HepG2 (cell line): ENCODE measurements at regions not wholly inside any gene's neighbourhood (a gene's known extent, or its start where the extent isn't known, plus 50 kb on each side); places are given as distances from the start of the nearest gene placed in this dataset.

ENCODE experiments used
- ATAC-seq: fragments of 200-7000 bp; cut with Tn5 transposase; 3 replicates; pipeline ENCODE4 v1.9.1; 2020; ENCODE audit warnings: mild to moderate bottlenecking, moderate library complexity
- BruUV-seq: library from RNA; stranded (reverse); fragments of 400-500 nt; replicated peaks from 2 replicates; lab custom pipeline; 2021; lab: Mats Ljungman, UMichigan
- CTCF ChIA-PET: fragments of 300-600 bp; formaldehyde crosslinking; extraction: SDS; loops from one replicate; lab custom pipeline; 2021; ENCODE audit warnings: low total read pairs, inconsistent platforms, low intra/inter-chr PET ratio; lab: Yijun Ruan, JAX
- POLR2A ChIA-PET: fragments of 350-600 bp; sonication (Branson Sonifier 250); formaldehyde crosslinking; loops from one replicate; lab custom pipeline; 2020; ENCODE audit warnings: antibody characterized with exemption, inconsistent platforms; lab: Yijun Ruan, JAX
- DNase-seq: peaks from one replicate; pipeline ENCODE4 v3.0.0-alpha.2; 2015; ENCODE audit warnings: low spot score
- FAIRE-seq: peaks from 3 replicates; lab custom pipeline; 2011; peaks lifted over from hg19 to GRCh38; lab: Jason Lieb, UNC
- H2AFZ ChIP-seq: one replicate; pipeline ENCODE4 v1.6.1; 2011; ENCODE audit warnings: low read length, inconsistent platforms
- H3K27ac ChIP-seq: fragments of 300-600 bp; 3 replicates; pipeline ENCODE4 v1.8.0; 2011; ENCODE audit warnings: mixed run types, mild to moderate bottlenecking, mixed read lengths, low read length, inconsistent platforms; ENCODE audit not compliant: insufficient read depth; ENCODE audit errors: extremely low read length
- H3K27me3 ChIP-seq, 2 experiments: fragments of 200-600 bp in 1 of 2; 2 replicates in 1 of 2; 3 replicates in 1 of 2; pipeline versions ENCODE4 v1.6.0 to v1.8.0; 2011; ENCODE audit warnings: low read length in 2 of 2, mild to moderate bottlenecking in 2 of 2, moderate library complexity in 2 of 2, inconsistent platforms in 1 of 2; ENCODE audit not compliant: insufficient read depth in 2 of 2, control insufficient read depth in 1 of 2
- H3K36me3 ChIP-seq, 2 experiments: fragments of 200-600 bp in 1 of 2; replicated peaks in 1 of 2; 2 replicates in 1 of 2; 3 replicates in 1 of 2; pipeline versions ENCODE4 v1.5.1 to v1.8.0; 2011; ENCODE audit warnings: low read length in 2 of 2, inconsistent platforms in 1 of 2; ENCODE audit not compliant: insufficient read depth in 2 of 2, control insufficient read depth in 1 of 2
- H3K4me1 ChIP-seq: 2 replicates; pipeline ENCODE4 v1.5.1; 2012; ENCODE audit warnings: low read length, inconsistent platforms; ENCODE audit not compliant: insufficient read depth
- H3K4me2 ChIP-seq: 2 replicates; pipeline ENCODE4 v1.6.0; 2011; ENCODE audit warnings: low read depth, low read length, inconsistent platforms
- H3K4me3 ChIP-seq, 3 experiments: fragments of 200-600 bp in 1 of 3; sonication (generic), shearing (Covaris generic) in 1 of 3; replicated peaks in 1 of 3; 2 replicates each; pipeline ENCODE4 v1.5.1; 2011 to 2016; ENCODE audit warnings: low read length in 3 of 3, inconsistent platforms in 2 of 3, low read depth in 2 of 3, mild to moderate bottlenecking in 2 of 3, control low read depth in 1 of 3, mixed read lengths in 1 of 3; ENCODE audit not compliant: insufficient read depth in 1 of 3
- H3K79me2 ChIP-seq: one replicate; pipeline ENCODE4 v1.6.1; 2011; ENCODE audit warnings: low read length, inconsistent platforms; ENCODE audit not compliant: insufficient read depth
- H3K9ac ChIP-seq: 2 replicates; pipeline ENCODE4 v1.6.0; 2011; ENCODE audit warnings: mild to moderate bottlenecking, low read depth, low read length, inconsistent platforms; ENCODE audit not compliant: insufficient read depth
- H3K9me3 ChIP-seq: 2 replicates; pipeline ENCODE4 v1.5.1; 2012; ENCODE audit warnings: mild to moderate bottlenecking, low read length
- H4K20me1 ChIP-seq: 2 replicates; pipeline ENCODE4 v1.6.0; 2011; ENCODE audit warnings: inconsistent platforms, mild to moderate bottlenecking, low read length, moderate library complexity; ENCODE audit not compliant: insufficient read depth
- EEA1 ChIP-seq: sonication (generic); formaldehyde crosslinking; IDR thresholded peaks from 2 replicates; pipeline ENCODE4 v1.5.1; 2020; ENCODE audit warnings: mild to moderate bottlenecking, missing genetic modification reagents, borderline replicate concordance
- FOXK1 ChIP-seq: sonication (generic); formaldehyde crosslinking; IDR thresholded peaks from 2 replicates; pipeline ENCODE4 v1.4.0; 2020; ENCODE audit warnings: low read depth, missing genetic modification reagents, borderline replicate concordance
- FOXO1 ChIP-seq: sonication (generic); formaldehyde crosslinking; IDR thresholded peaks from 2 replicates; pipeline ENCODE4 v1.4.0; 2020; ENCODE audit warnings: missing genetic modification reagents
- HNRNPK ChIP-seq: fragments of 200-400 bp; formaldehyde crosslinking; IDR thresholded peaks from 2 replicates; pipeline ENCODE4 v1.6.1; 2018; ENCODE audit warnings: low read length, low read depth, moderate library complexity, mild to moderate bottlenecking; ENCODE audit not compliant: poor library complexity, severe bottlenecking
- MAZ ChIP-seq, 2 experiments: sonication (generic) in 1 of 2; formaldehyde crosslinking in 1 of 2; IDR thresholded peaks; 2 replicates each; pipeline versions ENCODE4 v1.5.0 to v1.6.1; 2012 to 2020; ENCODE audit warnings: low read depth in 2 of 2, mild to moderate bottlenecking in 2 of 2, borderline replicate concordance in 1 of 2, improper control_type of control experiment in 1 of 2, low read length in 1 of 2, missing genetic modification reagents in 1 of 2, moderate library complexity in 1 of 2
- NCOR1 ChIP-seq: fragments of 200-600 bp; sonication (generic); IDR thresholded peaks from 2 replicates; pipeline ENCODE4 v1.7.0; 2017; ENCODE audit warnings: antibody characterized with exemption, low read length, borderline replicate concordance
- ZBTB37 ChIP-seq: sonication (generic); formaldehyde crosslinking; IDR thresholded peaks from 2 replicates; pipeline ENCODE4 v1.4.0; 2020; ENCODE audit warnings: mild to moderate bottlenecking, missing genetic modification reagents
- ZNF18 ChIP-seq: sonication (generic); formaldehyde crosslinking; IDR thresholded peaks from 2 replicates; pipeline ENCODE4 v1.8.0; 2022; ENCODE audit warnings: mild to moderate bottlenecking, missing genetic modification reagents; ENCODE audit not compliant: insufficient replicate concordance
- ZNF280B ChIP-seq: sonication (generic); formaldehyde crosslinking; IDR thresholded peaks from 2 replicates; pipeline ENCODE4 v1.5.0; 2020; ENCODE audit warnings: missing genetic modification reagents, mild to moderate bottlenecking, borderline replicate concordance
- ZNF326 ChIP-seq: sonication (generic); formaldehyde crosslinking; IDR thresholded peaks from 2 replicates; pipeline ENCODE4 v1.4.0; 2020; ENCODE audit warnings: missing genetic modification reagents, borderline replicate concordance
- ZNF646 ChIP-seq: sonication (generic); formaldehyde crosslinking; IDR thresholded peaks from 2 replicates; pipeline ENCODE4 v1.9.0; 2021; ENCODE audit warnings: mild to moderate bottlenecking, missing genetic modification reagents
- ZNF777 ChIP-seq: sonication (generic); formaldehyde crosslinking; IDR thresholded peaks from 2 replicates; pipeline ENCODE4 v1.4.0; 2020; ENCODE audit warnings: missing genetic modification reagents
- WGBS: methylation state at CpG from one replicate; pipeline ENCODE4 v1.1.6; 2017; ENCODE audit warnings: low lambda C conversion rate; 5-methylcytosine and 5-hydroxymethylcytosine counted together
- in situ Hi-C: cut with HindIII; loops from 2 replicates; pipeline ENCODE4 v1.10.0; 2017; ENCODE audit warnings: low pct_unique_long_range_greater_than_20kb; ENCODE audit not compliant: extremely low pct_ligation_motif_present
- intact Hi-C: fragments of 100-400 bp; cut with micrococcal nuclease; formaldehyde crosslinking; loops from one replicate; pipeline ENCODE4 v1.10.0; 2022; ENCODE audit not compliant: unreplicated experiment

GRCh38 chr4:188536826-188537225 is 397.6 kb downstream of the TRIML1 start (continued):
- TF ChIP-seq MAZ (IDR thresholded peaks at IDR 0.05; ENCODE audit: borderline replicate concordance, low read depth, low read length) = no peak
- no peak for TF ChIP-seq MAZ (CRISPR knock-in tag; IDR thresholded peaks at IDR 0.05; ENCODE audit: low read depth)
- TF ChIP-seq ZBTB37 (CRISPR knock-in tag) = no peak
- no peak for TF ChIP-seq NCOR1
- no peak for TF ChIP-seq ZNF280B (CRISPR knock-in tag)
- no peak for TF ChIP-seq FOXO1
- TF ChIP-seq FOXK1 = no peak

- no TSS peak for BruUV-seq
- Histone ChIP-seq H3K9ac (no peak overlapping the region), H4K20me1 (no peaks in the 10 kb centered on the region), H3K4me2 (no peak overlapping the region), H3K4me3 (no peak overlapping the region), H2AFZ (no peak overlapping the region), H3K27ac (no peak overlapping the region), H3K27me3 (no peaks in the 10 kb centered on the region), H3K9me3 (no peaks in the 10 kb centered on the region), H3K36me3 (no peaks in the 10 kb centered on the region), H3K4me1 (0 out of 2 replicates have a peak, but pooled peaks cover 5% of the 10 kb centered on the region), H3K79me2 (no peaks in the 10 kb centered on the region)
- FAIRE-seq = no peak
- intact Hi-C loops (no loop called here), in situ Hi-C loops (no loop called here)
- no peak for DNase-seq
- 62% methylated on average over 10 of the region's 10 CpGs for WGBS
- ChIA-PET CTCF (no interaction called here), POLR2A (no interaction called here)
- no peak for ATAC-seq
- no peak for TF ChIP-seq HNRNPK
- no peak for TF ChIP-seq ZNF646
- no peak for TF ChIP-seq ZNF777 (CRISPR knock-in tag)
- no peak for TF ChIP-seq ZNF326 (CRISPR knock-in tag)
- no peak for TF ChIP-seq ZNF18 (CRISPR knock-in tag)
- TF ChIP-seq EEA1 (CRISPR knock-in tag) = no peak
Measured at GRCh38 chr4:188550296-188550695, 411.1 kb downstream of the TRIML1 start.
